Activated naive CD8-positive, alpha-beta T cell treated with anti-CD3 and anti-CD28 coated beads for 36 hours (primary cell): ENCODE measurements at regions not wholly inside any gene's neighbourhood (a gene's known extent, or its start where the extent isn't known, plus 50 kb on each side); places are given as distances from the start of the nearest gene placed in this dataset.
"Not testable (repeated sequence)": the region's sequence is repeated elsewhere in the genome, so short reads cannot be mapped to it uniquely, and the experiment has no call there.

Experiments used
- DNase-seq: peaks from one replicate; pipeline ENCODE4 v3.0.0; 2021
- H3K27ac Mint-ChIP-seq: one replicate; pipeline ENCODE4 v1.8.0; 2022; ENCODE audit warnings: mild to moderate bottlenecking, moderate library complexity, mixed read lengths
- H3K27me3 Mint-ChIP-seq: one replicate; pipeline ENCODE4 v1.8.0; 2022; ENCODE audit warnings: mild to moderate bottlenecking, mixed read lengths
- H3K36me3 Mint-ChIP-seq: one replicate; pipeline ENCODE4 v1.8.0; 2021; ENCODE audit warnings: mild to moderate bottlenecking, mixed read lengths
- H3K4me1 Mint-ChIP-seq: one replicate; pipeline ENCODE4 v1.8.0; 2021; ENCODE audit warnings: mixed read lengths
- H3K4me3 Mint-ChIP-seq: one replicate; pipeline ENCODE4 v1.8.0; 2022; ENCODE audit warnings: mild to moderate bottlenecking, moderate library complexity, mixed read lengths
- H3K9me3 Mint-ChIP-seq: one replicate; pipeline ENCODE4 v1.8.0; 2022; ENCODE audit warnings: mixed read lengths

- no peak for DNase-seq
- H3K27ac Mint-ChIP-seq, result no peak overlapping the region
- no peaks in the 10 kb centered on the region for H3K36me3 Mint-ChIP-seq
- H3K4me3 Mint-ChIP-seq, result no peak overlapping the region
- no peaks in the 10 kb centered on the region for H3K9me3 Mint-ChIP-seq
- H3K27me3 Mint-ChIP-seq, result peaks cover 6% of the 10 kb centered on the region
- no peaks in the 10 kb centered on the region for H3K4me1 Mint-ChIP-seq
These were observed 106.5 kb upstream of the SYT13 start for GRCh38 chr11:45392591-45393091.

- no peaks in the 10 kb centered on the region for H3K4me1 Mint-ChIP-seq
- H3K4me3 Mint-ChIP-seq, result no peak overlapping the region
- peaks cover 11% of the 10 kb centered on the region for H3K27me3 Mint-ChIP-seq
These were observed 106.0 kb upstream of the SYT13 start for GRCh38 chr11:45392154-45392553.

GRCh38 chr11:45391168-45391850 is 105.2 kb upstream of the SYT13 start:
- H3K27me3 Mint-ChIP-seq, result peaks cover 8% of the 10 kb centered on the region
- no peaks in the 10 kb centered on the region for H3K36me3 Mint-ChIP-seq
- DNase-seq, result no peak
- H3K4me1 Mint-ChIP-seq, result no peaks in the 10 kb centered on the region
- H3K9me3 Mint-ChIP-seq, result no peaks in the 10 kb centered on the region
- H3K4me3 Mint-ChIP-seq, result no peak overlapping the region
- no peak overlapping the region for H3K27ac Mint-ChIP-seq

More at GRCh38 chr11:45392154-45392553, 106.0 kb upstream of the SYT13 start:
- no peaks in the 10 kb centered on the region for H3K9me3 Mint-ChIP-seq
- DNase-seq, result no peak
- no peaks in the 10 kb centered on the region for H3K36me3 Mint-ChIP-seq
- no peak overlapping the region for H3K27ac Mint-ChIP-seq

GRCh38 chr11:45390407-45390806 is 104.3 kb upstream of the SYT13 start:
- Mint-ChIP-seq H3K4me3 (no peak overlapping the region), H3K36me3 (no peaks in the 10 kb centered on the region), H3K4me1 (peaks cover 1% of the 10 kb centered on the region), H3K9me3 (no peaks in the 10 kb centered on the region), H3K27me3 (peaks cover 7% of the 10 kb centered on the region), H3K27ac (no peak overlapping the region)
- no peak for DNase-seq

GRCh38 chr11:45388472-45388871 is 102.3 kb upstream of the SYT13 start:
- no peak overlapping the region for H3K27ac Mint-ChIP-seq
- H3K27me3 Mint-ChIP-seq, result peaks cover 7% of the 10 kb centered on the region
- no peaks in the 10 kb centered on the region for H3K9me3 Mint-ChIP-seq
- H3K4me1 Mint-ChIP-seq, result peaks cover 1% of the 10 kb centered on the region
- no peak overlapping the region for H3K4me3 Mint-ChIP-seq
- DNase-seq, result no peak
- H3K36me3 Mint-ChIP-seq, result no peaks in the 10 kb centered on the region

- H3K36me3 Mint-ChIP-seq, H3K27ac Mint-ChIP-seq, H3K9me3 Mint-ChIP-seq, H3K4me3 Mint-ChIP-seq, DNase-seq, H3K4me1 Mint-ChIP-seq, H3K27me3 Mint-ChIP-seq: not testable (repeated sequence)
These were observed 101.7 kb upstream of the SYT13 start for GRCh38 chr11:45387885-45388284.

GRCh38 chr11:45386972-45387371 is 100.8 kb upstream of the SYT13 start:
- Mint-ChIP-seq H3K4me1 (peaks cover 4% of the 10 kb centered on the region), H3K36me3 (no peaks in the 10 kb centered on the region), H3K9me3 (no peaks in the 10 kb centered on the region), H3K27ac (no peak overlapping the region), H3K27me3 (peaks cover 13% of the 10 kb centered on the region), H3K4me3 (no peak overlapping the region)
- no peak for DNase-seq

GRCh38 chr11:45385844-45386243 is 99.7 kb upstream of the SYT13 start:
- H3K27me3 Mint-ChIP-seq, result peaks cover 13% of the 10 kb centered on the region
- no peak overlapping the region for H3K4me3 Mint-ChIP-seq
- no peak overlapping the region for H3K27ac Mint-ChIP-seq
- H3K36me3 Mint-ChIP-seq, result no peaks in the 10 kb centered on the region
- DNase-seq, result no peak
- peaks cover 4% of the 10 kb centered on the region for H3K4me1 Mint-ChIP-seq
- no peaks in the 10 kb centered on the region for H3K9me3 Mint-ChIP-seq

GRCh38 chr11:45385423-45385822 is 99.3 kb upstream of the SYT13 start:
- Mint-ChIP-seq H3K27ac (no peak overlapping the region), H3K9me3 (no peaks in the 10 kb centered on the region), H3K36me3 (no peaks in the 10 kb centered on the region), H3K4me1 (peaks cover 4% of the 10 kb centered on the region), H3K27me3 (peaks cover 13% of the 10 kb centered on the region), H3K4me3 (no peak overlapping the region)
- DNase-seq, result no peak

GRCh38 chr11:45384711-45385241 is 98.6 kb upstream of the SYT13 start:
- Mint-ChIP-seq H3K9me3 (no peaks in the 10 kb centered on the region), H3K36me3 (no peaks in the 10 kb centered on the region), H3K27me3 (peaks cover 13% of the 10 kb centered on the region), H3K4me1 (peaks cover 4% of the 10 kb centered on the region), H3K27ac (no peak overlapping the region), H3K4me3 (no peak overlapping the region)
- no peak for DNase-seq

GRCh38 chr11:45384016-45384415 is 97.9 kb upstream of the SYT13 start:
- DNase-seq, result no peak
- Mint-ChIP-seq H3K4me3 (no peak overlapping the region), H3K9me3 (no peaks in the 10 kb centered on the region)

GRCh38 chr11:45383224-45383623 is 97.1 kb upstream of the SYT13 start:
- peaks cover 13% of the 10 kb centered on the region for H3K27me3 Mint-ChIP-seq
- H3K9me3 Mint-ChIP-seq, result no peaks in the 10 kb centered on the region
- H3K4me1 Mint-ChIP-seq, result peaks cover 4% of the 10 kb centered on the region
- no peak overlapping the region for H3K4me3 Mint-ChIP-seq
- no peak overlapping the region for H3K27ac Mint-ChIP-seq
- no peaks in the 10 kb centered on the region for H3K36me3 Mint-ChIP-seq
- DNase-seq, result no peak

More at GRCh38 chr11:45384016-45384415, 97.9 kb upstream of the SYT13 start:
- H3K36me3 Mint-ChIP-seq, result no peaks in the 10 kb centered on the region
- H3K4me1 Mint-ChIP-seq, result peaks cover 4% of the 10 kb centered on the region
- H3K27ac Mint-ChIP-seq, result no peak overlapping the region
- H3K27me3 Mint-ChIP-seq, result peaks cover 13% of the 10 kb centered on the region

GRCh38 chr11:45382133-45382878 is 96.2 kb upstream of the SYT13 start:
- DNase-seq, result no peak
- Mint-ChIP-seq H3K27ac (no peak overlapping the region), H3K36me3 (no peaks in the 10 kb centered on the region), H3K9me3 (no peaks in the 10 kb centered on the region), H3K4me1 (peaks cover 4% of the 10 kb centered on the region), H3K27me3 (peaks cover 7% of the 10 kb centered on the region), H3K4me3 (no peak overlapping the region)

GRCh38 chr11:45379162-45379863 is 93.2 kb upstream of the SYT13 start:
- Mint-ChIP-seq H3K27ac (no peak overlapping the region), H3K27me3 (peaks cover 6% of the 10 kb centered on the region), H3K4me3 (no peak overlapping the region), H3K36me3 (no peaks in the 10 kb centered on the region), H3K4me1 (peaks cover 12% of the 10 kb centered on the region), H3K9me3 (no peaks in the 10 kb centered on the region)
- no peak for DNase-seq

- Mint-ChIP-seq H3K36me3 (no peaks in the 10 kb centered on the region), H3K4me1 (peaks cover 13% of the 10 kb centered on the region), H3K27ac (no peak overlapping the region), H3K27me3 (peaks cover 6% of the 10 kb centered on the region), H3K4me3 (no peak overlapping the region), H3K9me3 (no peaks in the 10 kb centered on the region)
- no peak for DNase-seq
These were observed 92.4 kb upstream of the SYT13 start for GRCh38 chr11:45378516-45378915.
